B cell (primary cell): ENCODE measurements at regions not wholly inside any gene's neighbourhood (a gene's known extent, or its start where the extent isn't known, plus 50 kb on each side); places are given as distances from the start of the nearest gene placed in this dataset.

Experiments used
- ATAC-seq: fragments of 200-7000 bp; cut with Tn5 transposase; one replicate; pipeline ENCODE4 v1.10.0; 2021; ENCODE audit warnings: low read depth, mild to moderate bottlenecking, moderate number of reproducible peaks, moderate library complexity
- CTCF ChIA-PET: fragments of 350-600 bp; sonication (Branson Sonifier 250); formaldehyde crosslinking; loops from one replicate; lab custom pipeline; 2021; ENCODE audit warnings: antibody characterized with exemption, inconsistent platforms; lab: Charles Lee
- POLR2A ChIA-PET: fragments of 350-600 bp; sonication (Branson Sonifier 250); formaldehyde crosslinking; loops from one replicate; lab custom pipeline; 2021; ENCODE audit warnings: antibody characterized with exemption; lab: Charles Lee
- DNase-seq: peaks from one replicate; pipeline ENCODE4 v3.0.0; 2013
- H2AFZ ChIP-seq: 2 replicates; pipeline ENCODE4 v1.6.1; 2012; ENCODE audit warnings: mild to moderate bottlenecking, low read depth, low read length; ENCODE audit not compliant: insufficient read depth, poor library complexity, severe bottlenecking
- H3K27ac ChIP-seq, 2 donors: 1 replicate in 1 of 2; 2 replicates in 1 of 2; pipeline ENCODE4 v1.5.1; 2012 to 2013; ENCODE audit warnings: low read length in 2 of 2, mild to moderate bottlenecking in 2 of 2, moderate library complexity in 1 of 2
- H3K27me3 ChIP-seq, 4 experiments: fragments of 200-600 bp in 1 of 4; sonication (generic) in 1 of 4; replicated peaks in 1 of 4; 1 replicate in 2 of 4; 2 replicates in 2 of 4; pipeline versions ENCODE4 v1.6.1 to v1.7.0; 2013 to 2016; ENCODE audit warnings: low read length in 3 of 4, mild to moderate bottlenecking in 2 of 4, mixed read lengths in 1 of 4, moderate library complexity in 1 of 4; ENCODE audit not compliant: insufficient read depth in 4 of 4, control insufficient read depth in 3 of 4; ENCODE audit errors: control extremely low read depth in 1 of 4
- H3K36me3 ChIP-seq, 2 experiments: replicated peaks in 1 of 2; 1 replicate in 1 of 2; 2 replicates in 1 of 2; pipeline versions ENCODE4 v1.6.1 to v1.7.1; 2013; ENCODE audit warnings: low read length in 1 of 2; ENCODE audit not compliant: insufficient read depth in 2 of 2, control insufficient read depth in 1 of 2; ENCODE audit errors: control extremely low read depth in 1 of 2, extremely low read depth in 1 of 2
- H3K4me1 ChIP-seq, 2 donors: fragments of 200-600 bp in 1 of 2; sonication (generic) in 1 of 2; 1 replicate in 1 of 2; 2 replicates in 1 of 2; pipeline versions ENCODE4 v1.5.1 to v1.6.1; 2013 to 2017; ENCODE audit warnings: low read length in 2 of 2; ENCODE audit not compliant: control insufficient read depth in 2 of 2, insufficient read depth in 2 of 2
- H3K4me2 ChIP-seq: replicated peaks from 2 replicates; pipeline ENCODE3; 2012; ENCODE audit warnings: mild to moderate bottlenecking, low read depth, low read length; ENCODE audit not compliant: poor library complexity, severe bottlenecking
- H3K4me3 ChIP-seq, 5 experiments: fragments of 200-600 bp in 1 of 5; sonication (generic) in 1 of 5; 1 replicate in 3 of 5; 2 replicates in 2 of 5; pipeline versions ENCODE4 v1.5.1 to v1.7.0; 2011 to 2016; ENCODE audit warnings: low read length in 4 of 5, mild to moderate bottlenecking in 4 of 5, low read depth in 2 of 5, control low read depth in 1 of 5, moderate library complexity in 1 of 5; ENCODE audit not compliant: insufficient read depth in 1 of 5; ENCODE audit errors: control extremely low read depth in 1 of 5, extremely low read depth in 1 of 5
- H3K79me2 ChIP-seq: fragments of 200-600 bp; sonication (generic); one replicate; pipeline ENCODE4 v1.6.0; 2016; ENCODE audit warnings: low read length; ENCODE audit not compliant: control insufficient read depth, insufficient read depth
- H3K9ac ChIP-seq: fragments of 200-600 bp; sonication (generic); 2 replicates; pipeline ENCODE4 v1.6.1; 2017; ENCODE audit warnings: mild to moderate bottlenecking, low read length, moderate library complexity
- H3K9me3 ChIP-seq, 3 donors: one replicate each; pipeline versions ENCODE4 v1.6.1 to v1.7.1; 2013; ENCODE audit warnings: low read length in 2 of 3; ENCODE audit not compliant: control insufficient read depth in 2 of 3, insufficient read depth in 1 of 3; ENCODE audit errors: control extremely low read depth in 1 of 3
- H4K20me1 ChIP-seq: 2 replicates; pipeline ENCODE4 v1.6.0; 2012; ENCODE audit warnings: mild to moderate bottlenecking, low read length; ENCODE audit not compliant: insufficient read depth, control insufficient read depth, poor library complexity, severe bottlenecking
- H3K27ac Mint-ChIP-seq: one replicate; pipeline ENCODE4 v1.8.0; 2021; ENCODE audit warnings: mixed read lengths
- H3K27me3 Mint-ChIP-seq: one replicate; pipeline ENCODE4 v1.8.0; 2021; ENCODE audit warnings: mixed read lengths
- H3K4me1 Mint-ChIP-seq: one replicate; pipeline ENCODE4 v1.8.0; 2021; ENCODE audit warnings: mixed read lengths
- H3K4me3 Mint-ChIP-seq: one replicate; pipeline ENCODE4 v1.8.0; 2021; ENCODE audit warnings: mixed read lengths
- H3K9me3 Mint-ChIP-seq: one replicate; pipeline ENCODE4 v1.8.0; 2022; ENCODE audit warnings: mixed read lengths; ENCODE audit not compliant: insufficient read depth
- CTCF ChIP-seq: fragments of 200-600 bp; IDR thresholded peaks from one replicate; pipeline ENCODE4 v1.8.0; 2022; ENCODE audit warnings: antibody characterized with exemption, mild to moderate bottlenecking
- EZH2 ChIP-seq: IDR thresholded peaks from 2 replicates; pipeline ENCODE4 v1.6.1; 2012; ENCODE audit warnings: borderline replicate concordance, low read depth, mild to moderate bottlenecking, moderate library complexity, low read length; ENCODE audit not compliant: insufficient read depth, poor library complexity, severe bottlenecking
- WGBS: methylation state at CpG from one replicate; pipeline ENCODE4 v1.1.5; 2013; ENCODE audit warnings: missing lambda C conversion rate; ENCODE audit not compliant: insufficient coverage; 5-methylcytosine and 5-hydroxymethylcytosine counted together
- intact Hi-C: fragments of 100-400 bp; cut with micrococcal nuclease; formaldehyde crosslinking; loops from one replicate; pipeline ENCODE4 v1.10.0; 2022

DNA sequence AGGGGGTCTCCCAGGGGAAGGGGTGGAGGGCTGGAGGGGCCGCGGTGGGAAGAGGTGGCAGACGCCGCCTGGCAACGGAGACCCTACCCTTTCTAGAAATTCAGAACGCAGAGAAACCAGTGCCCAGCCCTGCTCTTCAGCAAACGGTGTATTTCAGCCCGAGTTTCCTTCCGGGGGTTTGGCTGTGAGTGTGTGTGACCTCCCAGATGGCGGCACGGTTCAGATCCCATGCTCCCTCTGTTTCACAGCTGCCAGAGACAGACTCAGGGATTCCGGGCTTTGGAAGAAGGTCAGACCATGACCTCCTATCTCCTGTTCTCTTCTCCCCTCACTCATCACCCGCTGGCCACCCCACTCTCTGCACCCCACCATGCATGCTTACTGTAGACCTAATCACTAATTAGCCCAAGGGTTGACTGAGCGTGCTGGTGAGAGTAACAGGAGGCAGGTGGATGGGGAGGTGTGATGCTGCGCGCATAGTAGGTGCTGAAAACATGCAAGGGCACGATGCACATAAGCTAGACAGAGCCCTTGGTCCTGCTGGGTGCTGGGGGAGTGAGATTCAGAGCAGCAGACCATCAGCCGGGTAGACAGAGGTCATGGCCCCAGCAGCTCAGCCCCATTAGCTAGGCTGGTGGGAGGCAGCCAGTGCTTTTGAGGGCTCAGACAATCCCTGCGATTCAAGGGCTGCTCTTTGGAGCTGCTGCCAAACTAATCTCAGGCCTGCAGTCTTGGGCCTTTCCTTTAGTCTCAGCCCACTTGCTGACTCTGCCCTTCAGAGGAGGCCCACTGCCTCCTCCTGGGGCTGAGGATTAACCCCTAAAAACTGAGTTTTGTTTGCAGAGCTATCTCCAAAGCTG, 256.5 kb upstream of the CADM1 start:
- Histone ChIP-seq H2AFZ (peak overlapping the region; percentile 10), H3K4me2 (no peak overlapping the region), H3K79me2 (no peaks in the 10 kb centered on the region), H3K36me3 (no peaks in the 10 kb centered on the region), H3K4me1 (no peaks in the 10 kb centered on the region), H3K9me3 (peaks cover 0 to 5% (median 0%) of the 10 kb centered on the region in 3 donors), H3K4me3 (no peak overlapping the region), H3K9ac (no peak overlapping the region), H3K27ac (no peak overlapping the region), H3K27me3 (peaks cover 0 to 22% (median 6%) of the 10 kb centered on the region in 4 experiments), H4K20me1 (no peaks in the 10 kb centered on the region)
- Mint-ChIP-seq H3K4me1 (no peaks in the 10 kb centered on the region), H3K27ac (no peak overlapping the region), H3K9me3 (no peaks in the 10 kb centered on the region), H3K27me3 (peaks cover 35% of the 10 kb centered on the region), H3K4me3 (no peak overlapping the region)
- intact Hi-C loops, result no loop called here
- DNase-seq (no peak), ATAC-seq (no peak)
- WGBS, result 37% methylated on average over 18 of the region's 19 CpGs
- ChIA-PET CTCF (no interaction called here), POLR2A (no interaction called here)
- no peak for TF ChIP-seq CTCF
- TF ChIP-seq EZH2, result no peak
